ENCODE measurements at regions not wholly inside any gene's neighbourhood (a gene's known extent, or its start where the extent isn't known, plus 50 kb on each side); places are given as distances from the start of the nearest gene placed in this dataset.

- H3K27me3 Mint-ChIP-seq, result no peaks in the 10 kb centered on the region
- no peaks in the 10 kb centered on the region for H3K4me1 Mint-ChIP-seq (ENCODE audit: low read depth)
- H3K36me3 Mint-ChIP-seq, result no peaks in the 10 kb centered on the region
- no peak overlapping the region for H3K27ac Mint-ChIP-seq
- no peak overlapping the region for H3K4me3 Mint-ChIP-seq
- H3K9me3 Mint-ChIP-seq (ENCODE audit: low read depth), result no peaks in the 10 kb centered on the region
Measured at GRCh38 chr15:47409038-47409437, 308.3 kb upstream of the SEMA6D start.

GRCh38 chr15:47409600-47409999, 307.7 kb upstream of the SEMA6D start:
- Mint-ChIP-seq H3K9me3 (ENCODE audit: low read depth) (no peaks in the 10 kb centered on the region), H3K27me3 (no peaks in the 10 kb centered on the region), H3K4me1 (ENCODE audit: low read depth) (no peaks in the 10 kb centered on the region), H3K27ac (no peak overlapping the region), H3K36me3 (no peaks in the 10 kb centered on the region), H3K4me3 (no peak overlapping the region)

- Mint-ChIP-seq H3K36me3 (no peaks in the 10 kb centered on the region), H3K4me3 (no peak overlapping the region), H3K9me3 (ENCODE audit: low read depth) (no peaks in the 10 kb centered on the region), H3K4me1 (ENCODE audit: low read depth) (no peaks in the 10 kb centered on the region), H3K27ac (no peak overlapping the region), H3K27me3 (no peaks in the 10 kb centered on the region)
Measured at GRCh38 chr15:47410247-47410646, 307.1 kb upstream of the SEMA6D start.

- H3K9me3 Mint-ChIP-seq (ENCODE audit: low read depth), result no peaks in the 10 kb centered on the region
- no peaks in the 10 kb centered on the region for H3K27me3 Mint-ChIP-seq
- H3K36me3 Mint-ChIP-seq, result no peaks in the 10 kb centered on the region
- H3K27ac Mint-ChIP-seq, result no peak overlapping the region
- no peak overlapping the region for H3K4me3 Mint-ChIP-seq
- no peaks in the 10 kb centered on the region for H3K4me1 Mint-ChIP-seq (ENCODE audit: low read depth)
Measured at GRCh38 chr15:47411733-47412132, 305.6 kb upstream of the SEMA6D start.

GRCh38 chr15:47412136-47412535, 305.2 kb upstream of the SEMA6D start:
- H3K27me3 Mint-ChIP-seq, result no peaks in the 10 kb centered on the region
- no peaks in the 10 kb centered on the region for H3K36me3 Mint-ChIP-seq
- H3K4me3 Mint-ChIP-seq, result no peak overlapping the region
- H3K9me3 Mint-ChIP-seq (ENCODE audit: low read depth), result no peaks in the 10 kb centered on the region
- H3K4me1 Mint-ChIP-seq (ENCODE audit: low read depth), result no peaks in the 10 kb centered on the region
- no peak overlapping the region for H3K27ac Mint-ChIP-seq

GRCh38 chr15:47412802-47413201, 304.5 kb upstream of the SEMA6D start:
- H3K36me3 Mint-ChIP-seq, result no peaks in the 10 kb centered on the region
- H3K4me3 Mint-ChIP-seq, result no peak overlapping the region
- no peaks in the 10 kb centered on the region for H3K27me3 Mint-ChIP-seq
- no peaks in the 10 kb centered on the region for H3K9me3 Mint-ChIP-seq (ENCODE audit: low read depth)
- H3K27ac Mint-ChIP-seq, result no peak overlapping the region
- no peaks in the 10 kb centered on the region for H3K4me1 Mint-ChIP-seq (ENCODE audit: low read depth)

GRCh38 chr15:47414207-47414606, 303.1 kb upstream of the SEMA6D start:
- Mint-ChIP-seq H3K36me3 (no peaks in the 10 kb centered on the region), H3K4me3 (no peak overlapping the region), H3K27ac (no peak overlapping the region), H3K9me3 (ENCODE audit: low read depth) (no peaks in the 10 kb centered on the region), H3K27me3 (no peaks in the 10 kb centered on the region), H3K4me1 (ENCODE audit: low read depth) (no peaks in the 10 kb centered on the region)

- H3K4me1 Mint-ChIP-seq (ENCODE audit: low read depth), result no peaks in the 10 kb centered on the region
- no peak overlapping the region for H3K4me3 Mint-ChIP-seq
- H3K9me3 Mint-ChIP-seq (ENCODE audit: low read depth), result no peaks in the 10 kb centered on the region
- no peaks in the 10 kb centered on the region for H3K27me3 Mint-ChIP-seq
- H3K27ac Mint-ChIP-seq, result no peak overlapping the region
- no peaks in the 10 kb centered on the region for H3K36me3 Mint-ChIP-seq
Measured at GRCh38 chr15:47415539-47415971, 301.8 kb upstream of the SEMA6D start.

GRCh38 chr15:47422881-47423665, 294.2 kb upstream of the SEMA6D start:
- no peak overlapping the region for H3K4me3 Mint-ChIP-seq
- peaks cover 3% of the 10 kb centered on the region for H3K9me3 Mint-ChIP-seq (ENCODE audit: low read depth)
- no peak overlapping the region for H3K27ac Mint-ChIP-seq
- no peaks in the 10 kb centered on the region for H3K4me1 Mint-ChIP-seq (ENCODE audit: low read depth)
- no peaks in the 10 kb centered on the region for H3K36me3 Mint-ChIP-seq
- no peaks in the 10 kb centered on the region for H3K27me3 Mint-ChIP-seq

GRCh38 chr15:47427463-47427862, 289.8 kb upstream of the SEMA6D start:
- Mint-ChIP-seq H3K27me3 (no peaks in the 10 kb centered on the region), H3K4me1 (ENCODE audit: low read depth) (no peaks in the 10 kb centered on the region), H3K27ac (no peak overlapping the region), H3K36me3 (no peaks in the 10 kb centered on the region), H3K9me3 (ENCODE audit: low read depth) (peaks cover 4% of the 10 kb centered on the region), H3K4me3 (no peak overlapping the region)

GRCh38 chr15:47429376-47429775, 287.9 kb upstream of the SEMA6D start:
- Mint-ChIP-seq H3K27ac (no peak overlapping the region), H3K4me1 (ENCODE audit: low read depth) (no peaks in the 10 kb centered on the region), H3K27me3 (no peaks in the 10 kb centered on the region), H3K36me3 (no peaks in the 10 kb centered on the region), H3K4me3 (no peak overlapping the region), H3K9me3 (ENCODE audit: low read depth) (peaks cover 4% of the 10 kb centered on the region)

- Mint-ChIP-seq H3K27me3 (no peaks in the 10 kb centered on the region), H3K4me1 (ENCODE audit: low read depth) (no peaks in the 10 kb centered on the region), H3K4me3 (no peak overlapping the region), H3K36me3 (no peaks in the 10 kb centered on the region), H3K9me3 (ENCODE audit: low read depth) (peaks cover 4% of the 10 kb centered on the region), H3K27ac (no peak overlapping the region)
Measured at GRCh38 chr15:47431501-47431900, 285.8 kb upstream of the SEMA6D start.

- no peaks in the 10 kb centered on the region for H3K27me3 Mint-ChIP-seq
- H3K9me3 Mint-ChIP-seq (ENCODE audit: low read depth), result peaks cover 3% of the 10 kb centered on the region
Measured at GRCh38 chr15:47432826-47433225, 284.5 kb upstream of the SEMA6D start.

GRCh38 chr15:47434596-47434995, 282.7 kb upstream of the SEMA6D start:
- no peaks in the 10 kb centered on the region for H3K4me1 Mint-ChIP-seq (ENCODE audit: low read depth)
- no peak overlapping the region for H3K4me3 Mint-ChIP-seq
- no peaks in the 10 kb centered on the region for H3K9me3 Mint-ChIP-seq (ENCODE audit: low read depth)
- H3K36me3 Mint-ChIP-seq, result no peaks in the 10 kb centered on the region
- H3K27me3 Mint-ChIP-seq, result no peaks in the 10 kb centered on the region
- no peak overlapping the region for H3K27ac Mint-ChIP-seq

More at GRCh38 chr15:47432826-47433225, 284.5 kb upstream of the SEMA6D start:
- Mint-ChIP-seq H3K27ac (no peak overlapping the region), H3K4me3 (no peak overlapping the region), H3K36me3 (no peaks in the 10 kb centered on the region), H3K4me1 (ENCODE audit: low read depth) (no peaks in the 10 kb centered on the region)

GRCh38 chr15:47437491-47437890, 279.8 kb upstream of the SEMA6D start:
- H3K4me3 Mint-ChIP-seq, result no peak overlapping the region
- H3K27ac Mint-ChIP-seq, result no peak overlapping the region
- H3K36me3 Mint-ChIP-seq, result no peaks in the 10 kb centered on the region
- no peaks in the 10 kb centered on the region for H3K4me1 Mint-ChIP-seq (ENCODE audit: low read depth)
- H3K27me3 Mint-ChIP-seq, result no peaks in the 10 kb centered on the region
- H3K9me3 Mint-ChIP-seq (ENCODE audit: low read depth), result peaks cover 7% of the 10 kb centered on the region

Data from activated naive CD8-positive, alpha-beta T cell (primary cell).